MV-4-11 (cell line): ENCODE measurements at regions not wholly inside any gene's neighbourhood (a gene's known extent, or its start where the extent isn't known, plus 50 kb on each side); places are given as distances from the start of the nearest gene placed in this dataset.

ENCODE experiments used
- DNase-seq: peaks from one replicate; lab custom pipeline; 2025; lab: John Stamatoyannopoulos, UW

DNA sequence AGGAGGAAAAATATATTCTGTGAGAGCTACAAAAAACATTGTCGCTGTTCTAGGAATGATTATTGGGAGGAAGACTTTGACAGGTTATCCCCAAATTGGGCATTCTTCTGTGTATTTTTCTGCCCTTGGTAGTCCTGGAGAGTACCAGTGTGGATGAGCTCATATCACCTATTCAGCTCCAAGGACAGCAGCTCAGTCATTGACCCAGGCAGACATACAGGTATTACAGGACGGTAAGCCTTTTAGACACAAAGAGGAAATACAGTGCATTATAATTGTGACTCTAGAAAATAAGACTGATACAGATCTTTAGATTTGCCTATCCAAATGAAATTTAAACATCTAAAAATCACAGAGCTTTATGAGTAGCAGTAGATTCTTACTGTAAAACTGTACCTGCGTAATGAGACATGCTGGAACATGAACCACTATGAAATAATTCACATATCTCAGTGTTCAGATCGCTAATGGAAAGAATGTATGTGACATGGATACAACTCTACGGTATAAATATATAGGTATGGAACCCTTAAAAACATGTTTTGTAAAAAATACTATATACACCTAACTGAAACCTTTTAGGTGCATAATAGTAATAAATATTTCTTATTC, 56.0 kb downstream of the PLK2 start:
- DNase-seq, result no peak

DNA sequence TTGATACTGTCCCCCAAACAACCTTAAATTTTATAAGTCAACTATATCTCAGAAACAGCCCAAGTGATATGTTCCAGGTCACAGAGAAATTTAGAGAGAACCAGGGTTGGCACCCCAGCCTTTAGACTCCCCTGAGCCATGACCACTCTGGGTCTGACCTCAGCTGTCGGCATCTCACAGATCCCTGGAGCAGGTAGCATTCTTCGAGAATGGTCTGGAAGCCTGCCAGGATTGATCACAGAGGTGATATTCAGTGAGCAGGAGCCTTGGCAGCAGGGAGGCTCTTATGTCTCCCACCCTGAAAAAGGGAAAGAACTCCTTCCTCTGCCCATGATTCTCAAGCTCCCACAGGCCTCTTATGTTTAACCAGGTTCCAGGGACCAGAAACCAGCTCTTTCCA, 58.2 kb downstream of the PLK2 start:
- DNase-seq, result no peak

DNA sequence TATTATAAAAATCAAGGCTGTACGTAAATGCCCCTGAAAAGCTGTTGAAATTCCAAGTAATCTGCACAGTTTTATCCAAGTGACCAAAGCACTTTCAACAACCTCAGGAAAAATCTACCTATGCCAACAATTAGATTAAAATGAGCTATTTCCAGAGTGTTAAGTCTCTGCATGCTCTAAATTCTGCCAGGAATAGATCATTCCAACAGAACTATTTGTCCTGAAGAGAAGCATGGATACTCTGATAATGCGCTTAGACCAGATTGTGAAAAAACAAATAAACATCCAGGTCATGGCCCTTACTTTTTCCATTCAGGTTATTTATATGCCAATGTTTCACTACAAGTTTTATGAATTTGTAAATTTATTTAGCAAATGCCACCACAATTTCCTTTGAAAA, 59.1 kb downstream of the PLK2 start:
- DNase-seq, result no peak

DNA sequence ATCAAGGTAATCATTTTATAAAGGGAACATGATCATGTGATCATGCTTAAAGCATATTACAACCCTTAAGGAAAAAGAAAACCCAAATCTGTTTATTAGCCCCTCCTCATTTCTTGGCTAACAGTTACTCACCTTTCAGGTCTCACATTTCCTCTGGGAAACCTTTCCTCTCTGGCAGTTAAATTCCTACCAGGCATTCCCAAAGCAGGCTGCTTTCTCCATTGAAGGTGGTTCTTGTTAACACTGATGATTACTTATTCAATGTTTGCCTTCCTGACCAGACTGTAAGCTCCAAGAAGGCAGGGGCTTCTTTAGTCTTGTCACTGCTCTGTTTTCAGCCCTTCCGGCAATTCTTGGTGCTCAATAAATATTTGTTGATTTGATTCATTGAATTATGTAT, 59.9 kb downstream of the PLK2 start:
- DNase-seq, result no peak

DNA sequence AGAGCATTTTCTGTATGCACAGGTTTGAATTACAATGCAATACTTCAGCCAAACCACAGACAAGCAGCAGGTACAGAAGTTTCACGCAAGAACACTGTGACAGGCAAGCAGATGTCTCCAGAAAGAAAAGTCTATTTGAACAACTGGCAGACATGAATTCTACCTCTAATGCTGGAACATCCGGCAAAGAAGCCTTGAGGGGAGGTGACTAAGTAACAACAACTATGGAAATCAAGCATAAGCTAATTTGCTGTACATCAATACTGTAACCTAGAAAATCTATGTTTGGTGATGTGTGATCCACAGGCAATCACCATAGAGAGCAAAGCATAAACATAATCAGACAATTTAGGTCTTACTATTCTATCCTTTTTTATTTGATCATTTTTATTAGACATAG, 65.5 kb downstream of the PLK2 start:
- no peak for DNase-seq

DNA sequence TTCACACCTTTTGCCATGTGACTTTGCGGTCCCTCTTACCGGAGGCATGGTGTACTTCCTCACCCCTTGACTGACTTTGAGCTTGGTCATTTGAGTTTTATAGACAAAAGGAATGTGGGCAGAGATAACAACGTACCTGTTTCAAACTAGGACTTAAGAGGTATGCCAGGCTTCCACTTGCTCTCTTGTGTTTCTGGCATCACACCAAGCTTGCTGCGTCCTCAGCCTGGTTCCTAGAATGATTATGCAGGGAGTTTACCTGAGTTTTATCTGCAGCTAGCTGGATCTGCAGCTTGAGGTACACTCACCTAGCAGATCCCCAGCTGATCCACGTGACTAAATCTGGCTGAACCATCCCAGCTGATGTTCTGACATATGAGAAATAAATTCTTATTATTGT, 66.2 kb downstream of the PLK2 start:
- no peak for DNase-seq

DNA sequence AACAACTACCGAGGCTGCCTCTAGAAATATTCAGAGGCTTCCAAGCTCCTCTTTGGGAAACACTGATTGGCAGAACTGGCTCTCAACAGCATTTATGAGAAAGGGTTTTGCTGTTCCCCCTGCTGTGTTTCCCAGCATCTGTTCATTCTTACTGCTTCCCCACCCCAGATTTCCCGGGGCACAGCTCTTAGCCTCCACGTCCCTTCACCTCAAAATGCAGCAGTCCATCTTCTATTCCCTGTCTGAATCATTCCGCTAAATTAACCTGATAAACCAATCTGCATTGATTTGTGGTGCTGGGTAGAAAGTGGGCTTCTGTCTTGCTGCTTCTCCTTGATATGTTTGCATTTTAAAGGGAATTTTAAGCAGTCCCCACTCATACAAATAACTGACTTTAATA, 67.4 kb downstream of the PLK2 start:
- DNase-seq, result no peak

DNA sequence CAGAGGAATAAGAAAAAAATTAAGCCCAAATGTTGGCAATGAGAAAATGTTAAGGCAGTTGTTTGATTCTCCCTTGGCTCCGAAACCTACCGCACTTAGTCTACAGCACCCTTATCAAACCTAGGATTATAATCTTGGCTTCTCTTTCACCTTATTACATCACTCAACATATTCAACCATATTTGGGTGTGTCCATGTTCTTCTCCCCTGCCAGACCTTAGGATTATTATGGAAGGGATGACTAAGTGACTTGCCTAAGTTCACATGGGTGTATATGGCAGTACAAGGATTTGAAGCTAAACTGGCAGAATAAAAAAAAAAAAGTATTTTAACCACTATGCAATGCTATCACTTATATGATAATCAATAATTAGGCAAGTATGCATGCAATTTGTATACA, 76.4 kb downstream of the PLK2 start:
- no peak for DNase-seq

DNA sequence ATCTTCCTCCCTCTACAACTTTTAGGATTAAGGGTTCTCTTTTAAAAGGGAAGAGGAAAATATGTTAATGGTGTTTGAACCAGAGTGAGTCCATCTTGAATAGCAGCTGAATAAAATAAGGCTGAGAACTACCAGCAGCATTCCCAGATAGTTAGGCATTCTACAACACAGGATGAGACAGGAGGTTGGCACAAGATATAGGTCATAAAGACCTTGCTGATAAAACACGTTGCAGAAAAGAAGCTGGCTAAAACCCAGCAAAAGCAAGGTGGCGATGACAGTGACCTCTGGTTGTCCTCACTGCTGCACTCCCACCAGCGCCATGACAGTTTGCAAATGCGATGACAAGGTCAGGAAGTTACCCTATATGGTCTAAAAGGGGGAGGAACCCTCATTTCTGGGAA, 77.8 kb downstream of the PLK2 start:
- no peak for DNase-seq

DNA sequence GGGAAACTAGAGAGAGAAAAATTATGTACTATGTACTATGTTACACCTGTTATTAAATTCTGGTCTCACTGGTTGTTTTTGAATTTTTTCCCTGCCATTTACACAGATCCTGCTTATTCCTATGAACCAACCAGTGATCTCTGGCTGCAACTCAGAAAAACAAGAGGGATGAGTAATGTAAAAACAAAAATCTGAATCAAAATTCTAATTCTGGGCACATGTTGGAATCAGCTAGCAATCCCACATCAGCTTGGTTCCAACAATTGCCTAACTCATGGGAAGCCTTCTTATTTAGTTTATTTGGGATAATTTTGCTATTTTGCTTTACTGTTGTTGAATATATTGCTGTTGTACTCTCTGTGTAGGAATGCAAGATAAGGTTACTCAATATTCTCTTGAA, 78.3 kb downstream of the PLK2 start:
- no peak for DNase-seq

DNA sequence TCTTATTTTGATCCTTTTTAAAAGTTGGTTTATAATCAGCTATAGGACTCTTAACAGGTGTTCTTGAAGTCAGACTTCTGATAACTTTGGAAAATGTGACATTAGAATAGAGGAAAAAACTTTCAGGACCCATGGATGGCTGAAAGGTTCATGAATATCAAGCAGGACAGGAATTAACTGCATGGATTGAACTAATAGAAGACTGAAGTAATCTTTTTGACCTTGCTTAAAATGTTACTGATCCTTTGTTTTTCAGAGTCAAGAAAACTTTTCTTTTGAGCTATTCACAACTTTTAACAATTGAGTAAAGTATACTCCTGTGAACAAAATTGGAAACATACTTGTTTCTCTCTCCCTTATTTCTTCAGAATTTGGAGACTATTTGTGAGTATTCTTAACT, 79.2 kb downstream of the PLK2 start:
- no peak for DNase-seq

DNA sequence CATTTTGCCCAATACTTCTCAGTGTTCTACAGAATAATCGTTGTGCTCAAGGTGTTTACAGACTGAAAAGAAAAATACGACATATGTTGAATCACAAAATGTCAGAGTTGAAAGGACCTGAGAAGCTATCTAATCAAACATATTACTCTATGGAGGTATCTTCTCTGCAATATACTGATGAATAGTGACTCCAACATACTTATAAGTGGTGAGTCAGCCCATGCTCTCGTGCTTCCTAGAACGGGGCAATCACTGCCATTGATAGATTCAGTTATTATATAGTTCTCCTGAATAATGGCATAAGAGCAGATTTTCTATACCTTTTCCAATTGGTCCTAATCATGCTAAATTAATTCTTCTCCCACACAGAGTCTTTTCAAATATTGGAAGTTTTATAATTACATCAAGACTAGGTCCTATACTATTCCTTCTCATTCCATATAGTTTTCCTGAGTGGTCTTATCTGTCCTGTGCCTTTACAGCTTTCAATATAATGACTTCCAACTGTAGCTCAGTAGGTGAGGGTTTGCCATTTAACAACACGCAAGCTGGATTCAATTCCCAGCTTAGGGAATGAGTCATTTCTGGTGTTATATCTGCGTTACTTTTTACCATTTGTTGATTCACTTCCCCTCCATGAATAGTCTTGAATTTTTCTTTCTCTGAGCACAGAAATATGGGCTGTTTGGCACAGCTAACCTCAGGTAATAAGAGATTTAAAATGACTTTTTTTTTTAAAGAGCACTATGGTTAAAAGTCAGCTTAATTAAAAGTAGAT, 81.1 kb downstream of the PLK2 start:
- DNase-seq, result no peak

DNA sequence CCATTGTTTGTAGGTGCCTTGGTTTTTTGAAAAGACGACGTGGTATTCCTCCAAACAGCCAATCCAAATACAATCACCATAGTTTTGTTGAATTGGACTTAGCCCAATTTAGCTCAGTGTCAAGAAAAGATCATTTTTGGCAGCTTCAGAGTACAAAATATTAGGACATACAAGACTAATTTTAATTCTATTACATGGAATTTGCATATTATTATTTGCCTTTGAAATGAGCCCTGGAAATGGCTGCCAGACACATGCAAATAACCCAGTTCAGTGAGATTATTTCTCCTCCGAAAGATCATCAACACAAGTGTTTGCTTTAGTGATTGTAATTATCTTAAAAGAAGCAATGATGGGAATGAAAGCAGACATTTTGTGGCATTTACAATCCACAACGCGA, 89.3 kb downstream of the PLK2 start:
- no peak for DNase-seq

DNA sequence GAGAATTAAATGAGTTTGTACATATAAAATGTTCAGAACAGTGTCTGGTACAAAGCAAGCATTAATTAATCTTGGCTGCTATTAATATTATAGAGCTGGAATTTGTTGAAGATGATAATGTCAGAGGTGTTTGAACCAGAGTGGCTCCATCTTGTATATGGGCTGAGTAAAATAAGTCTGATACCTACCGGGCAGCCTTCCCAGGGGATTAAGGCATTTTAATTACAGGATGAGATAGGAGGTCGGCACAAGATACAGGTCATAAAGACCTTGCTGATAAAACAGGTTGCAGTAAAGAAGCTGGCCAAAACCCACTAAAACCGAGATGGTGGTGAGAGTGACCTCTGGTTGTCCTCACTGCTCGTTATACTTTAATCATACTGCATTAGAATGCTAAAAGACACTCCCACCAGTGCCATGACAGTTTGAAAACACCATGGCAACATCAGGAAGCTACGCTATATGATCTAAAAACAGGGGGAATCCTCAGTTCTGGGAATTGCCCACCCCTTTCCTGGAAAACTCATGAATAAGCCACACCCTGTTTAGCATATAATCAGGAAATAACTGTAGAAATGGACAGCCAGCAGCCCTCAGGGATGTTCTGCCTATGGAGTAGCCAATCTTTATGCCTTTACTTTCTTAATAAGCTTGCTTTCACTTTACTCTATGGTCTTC, 90.2 kb downstream of the PLK2 start:
- DNase-seq, result no peak

DNA sequence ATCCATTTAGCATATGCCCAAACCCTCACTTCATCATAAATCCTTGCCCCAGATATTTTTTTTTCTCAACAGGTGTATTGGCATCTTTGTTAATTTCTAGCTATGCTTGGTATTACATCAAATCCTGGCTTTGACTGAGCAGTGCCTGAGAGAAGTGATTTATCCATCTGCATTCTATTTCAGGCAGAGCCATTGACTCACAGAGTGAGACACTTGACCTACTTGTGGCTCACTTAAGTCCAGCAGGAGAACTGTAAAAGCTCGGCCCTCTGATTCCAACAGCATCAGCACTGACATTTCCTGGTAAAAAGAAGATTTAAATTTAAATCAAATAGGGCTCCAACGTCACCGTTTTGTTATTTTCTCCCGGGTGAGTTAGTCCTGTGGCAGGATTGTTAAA, 93.4 kb downstream of the PLK2 start:
- no peak for DNase-seq

DNA sequence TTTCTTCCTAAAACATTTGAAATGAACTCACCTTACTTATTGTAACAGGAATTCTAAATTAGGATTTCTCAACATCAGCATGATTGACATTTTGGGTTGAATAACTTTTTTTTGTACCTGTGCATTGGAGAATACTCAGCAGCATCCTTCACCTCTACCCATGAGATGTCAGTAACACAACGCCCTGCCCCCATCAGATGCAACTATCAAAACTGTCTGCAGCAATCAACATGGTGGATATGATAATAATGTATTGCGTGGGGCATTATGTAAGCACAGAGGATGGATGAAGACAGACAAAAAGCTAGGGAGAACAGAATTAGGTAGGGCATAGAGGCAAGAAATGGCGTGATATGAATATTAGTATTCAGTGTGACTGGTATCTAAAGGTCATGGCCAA, 94.1 kb downstream of the PLK2 start:
- DNase-seq, result no peak

DNA sequence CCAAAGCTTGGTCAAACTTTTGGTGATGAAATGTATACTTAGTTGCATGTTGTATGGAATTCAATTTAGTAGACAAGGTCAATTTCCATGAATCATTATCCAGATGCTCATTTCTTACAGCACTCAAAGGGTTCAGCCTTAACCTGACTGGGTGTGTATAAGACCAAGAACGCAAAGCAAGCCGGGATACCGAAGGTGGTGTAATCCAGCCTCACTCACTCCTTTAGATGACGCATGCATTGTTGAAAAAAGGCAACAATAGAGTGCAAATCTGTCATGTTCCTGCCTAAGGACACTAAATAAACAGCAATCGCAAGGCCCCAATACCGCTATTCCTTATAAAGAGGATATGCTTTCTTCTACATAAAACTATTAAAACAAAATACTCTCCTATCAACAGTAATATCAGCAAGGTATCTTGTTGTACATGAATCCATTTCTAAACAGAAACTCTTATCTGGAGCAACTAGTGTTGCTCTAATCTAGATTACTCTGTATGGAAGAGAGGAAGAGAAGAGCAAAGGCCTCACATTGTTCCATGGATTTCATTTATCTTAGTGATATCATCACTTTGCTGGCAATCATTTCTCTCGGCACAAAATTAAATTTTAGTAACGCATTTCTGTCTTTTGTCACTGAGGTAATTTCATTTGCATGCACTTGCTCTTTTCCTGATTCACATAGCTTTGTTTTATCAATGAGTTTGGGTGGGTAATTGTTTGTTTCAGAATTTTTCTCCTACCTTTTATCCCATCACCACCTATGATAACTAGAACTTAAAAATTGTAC, 96.2 kb downstream of the PLK2 start:
- DNase-seq, result no peak

DNA sequence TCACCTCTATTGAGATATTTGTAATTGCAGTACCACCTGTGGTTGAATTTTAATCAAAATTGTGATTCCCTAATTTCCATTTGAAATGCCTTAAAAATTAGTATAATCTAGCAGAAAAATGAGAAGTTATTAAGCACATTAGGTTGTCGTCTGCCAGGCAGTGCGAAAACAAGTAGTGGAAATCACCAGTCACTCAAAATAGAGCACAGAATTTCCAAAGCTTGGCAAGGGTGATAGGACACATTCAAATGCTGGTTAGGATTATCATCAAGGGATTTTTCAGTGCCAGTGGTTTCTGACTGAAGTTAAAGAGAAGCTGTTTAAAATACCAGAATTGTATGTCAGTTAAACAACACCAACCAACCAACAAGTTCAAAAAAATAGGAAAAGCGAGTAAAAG, 97.8 kb downstream of the PLK2 start:
- DNase-seq, result no peak

DNA sequence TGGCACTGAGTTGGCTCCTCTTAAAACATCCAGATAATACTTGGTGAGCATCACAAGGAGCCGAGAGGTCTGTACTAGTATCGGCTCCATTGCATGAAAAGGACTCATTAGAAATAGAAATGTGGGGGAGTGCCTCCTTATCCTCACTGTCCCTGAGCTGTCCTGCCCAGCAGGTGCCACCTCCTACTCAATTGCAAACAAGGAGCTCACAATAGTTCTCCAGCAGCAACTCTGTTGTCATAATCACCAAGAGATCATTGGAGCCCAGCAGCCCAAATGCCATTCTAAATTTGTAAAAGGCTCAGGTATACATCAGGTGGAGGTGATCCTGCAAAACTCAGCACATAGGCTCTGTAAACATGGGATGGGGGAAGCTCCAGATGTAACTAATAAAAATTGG, 99.1 kb downstream of the PLK2 start:
- no peak for DNase-seq

DNA sequence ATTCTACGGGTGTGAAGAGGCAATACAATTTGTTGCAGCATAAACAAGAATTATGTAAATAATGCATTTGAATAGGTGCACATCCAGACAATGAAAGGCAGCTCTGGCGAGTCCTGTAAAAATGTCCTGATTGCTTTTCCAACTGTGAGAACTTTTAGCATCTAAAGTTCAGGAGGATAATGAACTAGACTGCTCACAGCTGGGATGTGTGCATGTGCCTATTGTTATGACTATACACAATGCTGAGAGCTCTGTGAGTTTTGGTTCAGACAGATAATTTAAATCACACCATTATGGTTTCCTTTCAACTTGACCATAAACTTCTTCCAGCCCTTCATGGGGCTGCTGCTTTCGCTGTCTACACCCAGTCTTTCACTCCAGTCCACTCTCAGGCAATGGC, 99.9 kb downstream of the PLK2 start:
- DNase-seq, result no peak

DNA sequence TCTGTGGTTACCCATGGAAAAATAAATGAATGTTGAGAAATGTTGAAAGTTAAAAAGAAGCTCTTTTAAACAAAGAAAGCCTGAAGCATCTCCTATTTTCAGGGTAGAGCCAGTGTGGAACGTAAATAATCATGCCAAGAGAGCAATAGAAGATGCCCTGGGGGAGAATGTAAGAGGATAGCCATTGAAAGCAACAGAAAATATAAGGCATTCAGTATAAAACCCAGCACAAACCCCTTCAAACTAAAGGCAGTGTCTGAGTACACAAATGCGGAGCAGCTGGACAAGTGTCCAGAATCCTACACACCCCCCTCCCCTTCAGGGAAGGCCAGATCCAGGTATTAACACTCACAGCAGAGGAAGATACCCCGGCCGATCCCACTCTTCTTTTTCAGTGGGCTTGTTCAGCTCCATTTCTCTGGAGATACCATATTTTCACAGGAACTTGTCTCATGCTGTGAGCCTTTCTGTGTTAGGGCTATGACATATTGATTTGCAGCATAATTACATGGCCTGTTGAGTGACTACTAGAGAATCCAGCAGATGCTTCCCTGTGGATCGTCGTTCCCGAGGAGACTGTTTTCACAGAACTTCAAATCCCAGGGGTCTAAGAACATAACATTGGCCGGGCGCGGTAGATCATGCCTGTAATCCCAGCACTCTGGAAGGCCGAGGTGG, 101.2 kb downstream of the PLK2 start:
- DNase-seq, result no peak

DNA sequence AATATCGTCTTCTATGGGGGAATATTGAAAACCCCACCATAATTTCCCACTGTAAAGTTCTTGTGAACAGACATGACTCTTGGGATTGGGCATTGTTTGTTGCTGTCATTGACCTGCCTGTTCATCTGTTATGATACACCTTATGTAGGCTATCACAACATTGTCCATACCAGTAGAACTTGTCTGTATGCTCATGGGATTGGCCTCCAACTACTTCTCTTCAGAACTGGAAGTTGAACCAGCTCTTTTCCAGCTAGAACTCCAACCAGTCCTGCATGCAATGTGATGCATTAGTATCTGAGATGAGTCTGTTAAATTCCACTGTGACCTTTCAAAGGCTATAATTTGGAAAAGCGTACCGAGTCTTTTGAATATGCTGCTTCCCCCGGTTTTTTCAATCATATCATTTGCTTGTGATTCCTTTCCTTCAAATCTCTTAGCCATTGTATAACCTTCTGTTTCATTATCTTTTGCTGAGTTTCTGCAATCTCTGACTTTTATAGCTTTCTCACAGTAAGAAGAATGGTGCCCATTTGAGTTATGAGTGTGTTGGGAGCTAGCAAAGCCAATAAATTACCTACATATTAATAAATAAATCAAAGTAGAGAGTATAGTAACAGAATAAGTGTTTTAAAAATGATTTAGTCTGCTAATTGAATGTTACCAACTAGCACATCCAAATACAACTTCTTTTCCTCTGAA, 101.9 kb downstream of the PLK2 start:
- DNase-seq, result no peak
